Astrocyte of the cerebellum (primary cell): ENCODE measurements at regions not wholly inside any gene's neighbourhood (a gene's known extent, or its start where the extent isn't known, plus 50 kb on each side); places are given as distances from the start of the nearest gene placed in this dataset.

Experiments
- DNase-seq: peaks from one replicate; pipeline ENCODE4 v3.0.0-alpha.2; 2011; ENCODE audit warnings: low read depth
- H3K4me3 ChIP-seq: 2 replicates; pipeline ENCODE4 v1.5.1; 2011; ENCODE audit warnings: mild to moderate bottlenecking, low read depth, low read length, moderate library complexity
- in situ Hi-C: cut with HindIII; loops from 2 replicates; pipeline ENCODE4 v1.10.0; 2017; ENCODE audit warnings: low sequenced_read_pairs
- TF ChIP-seq, protein P1 (sequence below): IDR thresholded peaks from 2 replicates; pipeline ENCODE4 v1.5.1; 2012; ENCODE audit warnings: low read length, low read depth, moderate library complexity, mild to moderate bottlenecking; ENCODE audit errors: missing control alignments

DNA sequence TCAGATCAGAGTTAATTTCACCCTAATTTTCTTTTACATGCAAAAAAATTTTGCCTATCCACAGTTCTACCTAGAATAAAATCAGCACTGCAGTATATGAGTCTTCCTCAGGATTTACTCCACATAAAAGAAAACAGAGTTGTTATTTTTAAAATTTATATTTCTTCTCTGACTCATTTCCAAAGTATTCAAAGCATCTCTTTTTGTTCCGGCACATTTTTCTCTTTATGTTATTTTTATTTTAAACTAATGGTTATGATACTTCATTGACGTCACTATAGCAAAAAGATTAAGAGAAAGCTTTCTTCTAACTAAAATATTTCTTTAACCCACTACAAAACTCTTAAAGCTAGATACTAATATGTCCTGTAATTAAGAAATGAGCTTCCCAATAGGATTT, 590.4 kb downstream of the PRELID2 start:
- in situ Hi-C loops: no loop called here
- peak; percentile 8 for DNase-seq
- TF ChIP-seq, protein P1, sequence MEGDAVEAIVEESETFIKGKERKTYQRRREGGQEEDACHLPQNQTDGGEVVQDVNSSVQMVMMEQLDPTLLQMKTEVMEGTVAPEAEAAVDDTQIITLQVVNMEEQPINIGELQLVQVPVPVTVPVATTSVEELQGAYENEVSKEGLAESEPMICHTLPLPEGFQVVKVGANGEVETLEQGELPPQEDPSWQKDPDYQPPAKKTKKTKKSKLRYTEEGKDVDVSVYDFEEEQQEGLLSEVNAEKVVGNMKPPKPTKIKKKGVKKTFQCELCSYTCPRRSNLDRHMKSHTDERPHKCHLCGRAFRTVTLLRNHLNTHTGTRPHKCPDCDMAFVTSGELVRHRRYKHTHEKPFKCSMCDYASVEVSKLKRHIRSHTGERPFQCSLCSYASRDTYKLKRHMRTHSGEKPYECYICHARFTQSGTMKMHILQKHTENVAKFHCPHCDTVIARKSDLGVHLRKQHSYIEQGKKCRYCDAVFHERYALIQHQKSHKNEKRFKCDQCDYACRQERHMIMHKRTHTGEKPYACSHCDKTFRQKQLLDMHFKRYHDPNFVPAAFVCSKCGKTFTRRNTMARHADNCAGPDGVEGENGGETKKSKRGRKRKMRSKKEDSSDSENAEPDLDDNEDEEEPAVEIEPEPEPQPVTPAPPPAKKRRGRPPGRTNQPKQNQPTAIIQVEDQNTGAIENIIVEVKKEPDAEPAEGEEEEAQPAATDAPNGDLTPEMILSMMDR: no peak
- H3K4me3 ChIP-seq: no peak overlapping the region

DNA sequence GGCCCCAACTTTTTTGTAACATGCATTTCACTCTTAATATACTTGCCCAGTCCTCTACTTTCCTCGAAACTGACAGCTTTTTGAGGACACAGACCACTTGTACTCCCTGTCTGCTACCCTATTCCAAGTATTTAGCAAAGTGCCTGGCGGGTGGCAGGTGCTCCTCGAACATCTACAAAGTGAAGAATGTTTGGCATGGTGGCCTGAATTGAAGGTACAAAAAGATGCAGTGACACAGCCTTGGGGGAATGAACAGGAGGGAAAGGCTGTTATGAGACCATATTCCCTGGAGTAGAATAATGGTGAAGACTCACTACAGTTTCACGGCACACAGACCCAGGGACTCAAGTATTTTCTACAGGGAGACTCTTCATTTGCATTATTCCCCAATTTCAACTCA, 590.9 kb downstream of the PRELID2 start:
- no peak overlapping the region for H3K4me3 ChIP-seq
- in situ Hi-C loops: no loop called here
- DNase-seq: no peak
- TF ChIP-seq, protein P1: no peak

DNA sequence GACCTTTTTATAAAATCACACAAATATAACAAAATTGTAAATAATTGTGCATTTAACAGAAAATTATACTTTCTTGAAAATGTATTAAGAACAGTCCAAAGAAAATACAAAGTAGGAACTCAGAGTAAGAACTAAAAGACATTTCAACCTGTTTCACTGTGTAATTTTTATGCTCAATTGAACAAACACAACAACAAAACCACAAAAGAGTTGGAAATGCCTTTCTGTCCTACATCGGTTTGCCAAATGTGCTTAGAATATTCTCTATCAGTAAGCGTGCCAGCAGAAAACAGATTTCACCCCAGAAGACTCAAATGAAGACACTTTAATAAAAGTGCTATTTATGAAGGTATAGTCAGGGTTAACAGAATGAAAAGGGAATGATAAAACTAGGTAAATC, 592.1 kb downstream of the PRELID2 start:
- in situ Hi-C loops: no loop called here
- TF ChIP-seq, protein P1: no peak
- peak; percentile 82 for DNase-seq
- no peak overlapping the region for H3K4me3 ChIP-seq

DNA sequence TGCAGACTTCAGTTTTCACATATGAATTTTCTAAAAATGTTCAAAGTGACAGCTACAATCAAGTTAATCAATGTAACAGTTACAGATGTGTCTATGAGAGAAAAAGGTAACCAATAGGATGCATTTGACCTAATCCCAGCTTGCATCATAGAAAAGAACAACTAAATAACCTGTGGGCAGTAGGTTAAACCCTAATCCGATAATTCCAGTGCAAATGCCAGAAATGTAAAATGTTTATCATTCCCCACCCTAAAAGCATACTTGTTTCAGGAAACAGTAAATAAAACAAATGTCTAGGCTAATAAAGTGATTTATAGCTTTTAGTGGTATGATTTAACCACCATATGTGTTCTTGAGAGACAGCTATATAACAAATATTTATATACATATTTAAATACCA, 592.6 kb downstream of the PRELID2 start:
- DNase-seq: no peak
- H3K4me3 ChIP-seq: no peak overlapping the region
- in situ Hi-C loops: no loop called here
- TF ChIP-seq, protein P1: no peak

DNA sequence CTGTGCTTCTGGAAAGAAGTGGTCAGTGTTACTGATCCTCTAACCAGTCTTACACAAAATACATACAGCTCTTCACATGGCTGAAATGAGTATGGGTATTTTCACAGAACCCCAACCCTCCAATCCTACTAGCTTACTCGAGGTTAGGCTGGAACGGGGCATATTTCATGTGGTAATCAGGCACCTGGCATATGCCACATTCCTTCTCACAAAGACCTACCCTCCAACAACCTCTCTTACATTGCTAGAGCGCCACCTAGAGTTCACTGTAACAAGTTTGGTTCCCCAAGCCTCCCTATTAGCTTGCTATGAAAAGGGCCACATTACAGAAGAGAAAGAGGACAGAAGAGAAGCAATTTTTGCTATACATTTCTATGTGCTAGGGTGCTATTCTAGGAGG, 597.3 kb downstream of the PRELID2 start:
- in situ Hi-C loops: no loop called here
- peak; percentile 9 for DNase-seq
- TF ChIP-seq, protein P1: peak; percentile 46
- no peak overlapping the region for H3K4me3 ChIP-seq

DNA sequence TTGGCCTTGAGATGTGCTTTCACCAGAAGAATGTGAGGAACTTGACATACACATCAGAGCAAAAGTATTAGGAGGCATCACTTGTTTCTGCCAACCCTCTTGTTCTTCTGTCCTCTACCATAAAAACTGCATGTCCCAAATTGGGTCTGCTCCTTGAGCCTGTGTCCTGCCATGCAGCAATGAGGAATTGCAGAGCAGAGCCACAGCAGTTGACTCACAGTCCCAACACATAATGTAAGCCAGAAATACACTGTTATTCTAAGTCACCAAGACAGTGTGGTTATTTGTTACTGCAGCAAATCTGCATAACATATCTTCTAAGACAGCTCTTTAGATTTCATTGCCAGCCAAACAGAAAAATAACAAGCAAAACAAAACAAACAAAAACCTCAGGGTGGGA, 598.2 kb downstream of the PRELID2 start:
- in situ Hi-C loops: no loop called here
- TF ChIP-seq, protein P1: no peak
- no peak overlapping the region for H3K4me3 ChIP-seq
- DNase-seq: no peak

DNA sequence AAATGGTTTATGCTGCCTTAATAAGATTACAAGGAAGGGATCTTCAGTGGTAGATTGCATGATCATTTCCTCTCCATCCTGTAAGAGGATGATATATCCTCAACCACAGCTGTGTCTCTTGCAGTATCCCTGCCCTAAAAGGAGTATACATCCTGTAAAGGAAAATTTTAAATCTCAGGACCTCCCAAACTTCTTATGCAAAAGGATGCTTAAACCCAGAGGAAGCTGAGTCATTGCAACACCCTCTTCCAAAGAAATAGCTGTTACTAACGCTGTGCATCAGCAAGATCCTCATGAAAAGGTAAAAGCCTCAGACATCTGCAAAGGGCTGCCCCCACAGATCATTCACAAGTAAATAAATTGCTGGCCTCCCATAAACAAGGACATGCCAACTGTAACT, 599.0 kb downstream of the PRELID2 start:
- DNase-seq: no peak
- in situ Hi-C loops: no loop called here
- TF ChIP-seq, protein P1: no peak
- no peak overlapping the region for H3K4me3 ChIP-seq
